MCF 10A (cell line): ENCODE measurements at regions not wholly inside any gene's neighbourhood (a gene's known extent, or its start where the extent isn't known, plus 50 kb on each side); places are given as distances from the start of the nearest gene placed in this dataset.

Experiments
- BruUV-seq: library from RNA; stranded (reverse); fragments of 400-500 nt; replicated peaks from 2 replicates; lab custom pipeline; 2021; lab: Mats Ljungman, UMichigan
- CTCF ChIA-PET: fragments of 300-600 bp; sonication (Branson Sonifier 250); formaldehyde crosslinking; extraction: SDS; loops from one replicate; lab custom pipeline; 2021; ENCODE audit warnings: antibody characterized with exemption, inconsistent platforms; lab: Yijun Ruan, JAX
- POLR2A ChIA-PET: fragments of 300-600, 350-650 bp; sonication (Branson Sonifier 250); formaldehyde crosslinking; extraction: SDS; loops from one replicate; lab custom pipeline; 2020; ENCODE audit warnings: antibody characterized with exemption, inconsistent platforms; lab: Yijun Ruan, JAX
- DNase-seq: peaks from one replicate; pipeline ENCODE4 v3.0.0-alpha.2; 2018; ENCODE audit not compliant: unreplicated experiment
- H3K27ac Mint-ChIP-seq: one replicate; pipeline ENCODE4 v1.8.0; 2022; ENCODE audit warnings: mild to moderate bottlenecking, low read depth, mixed read lengths; ENCODE audit not compliant: unreplicated experiment
- H3K27me3 Mint-ChIP-seq: one replicate; pipeline ENCODE4 v1.8.0; 2022; ENCODE audit warnings: mixed read lengths; ENCODE audit not compliant: insufficient read depth, unreplicated experiment
- H3K36me3 Mint-ChIP-seq: one replicate; pipeline ENCODE4 v1.8.0; 2022; ENCODE audit warnings: mild to moderate bottlenecking, moderate library complexity, mixed read lengths; ENCODE audit not compliant: insufficient read depth, unreplicated experiment
- H3K4me1 Mint-ChIP-seq: one replicate; pipeline ENCODE4 v1.8.0; 2022; ENCODE audit warnings: mixed read lengths; ENCODE audit not compliant: insufficient read depth, unreplicated experiment
- H3K4me3 Mint-ChIP-seq: one replicate; pipeline ENCODE4 v1.8.0; 2022; ENCODE audit warnings: mild to moderate bottlenecking, moderate library complexity, mixed read lengths; ENCODE audit not compliant: unreplicated experiment
- H3K9me3 Mint-ChIP-seq: one replicate; pipeline ENCODE4 v1.8.0; 2022; ENCODE audit warnings: mixed read lengths; ENCODE audit not compliant: unreplicated experiment
- intact Hi-C: fragments of 100-400 bp; cut with micrococcal nuclease; formaldehyde crosslinking; loops from 2 replicates; pipeline ENCODE4 v1.14.1; 2022
- TF ChIP-seq, protein P1 (sequence below): fragments of 200-600 bp; IDR thresholded peaks from one replicate; pipeline ENCODE4 v1.8.0; 2022; ENCODE audit warnings: antibody characterized with exemption, mild to moderate bottlenecking; ENCODE audit not compliant: unreplicated experiment

DNA sequence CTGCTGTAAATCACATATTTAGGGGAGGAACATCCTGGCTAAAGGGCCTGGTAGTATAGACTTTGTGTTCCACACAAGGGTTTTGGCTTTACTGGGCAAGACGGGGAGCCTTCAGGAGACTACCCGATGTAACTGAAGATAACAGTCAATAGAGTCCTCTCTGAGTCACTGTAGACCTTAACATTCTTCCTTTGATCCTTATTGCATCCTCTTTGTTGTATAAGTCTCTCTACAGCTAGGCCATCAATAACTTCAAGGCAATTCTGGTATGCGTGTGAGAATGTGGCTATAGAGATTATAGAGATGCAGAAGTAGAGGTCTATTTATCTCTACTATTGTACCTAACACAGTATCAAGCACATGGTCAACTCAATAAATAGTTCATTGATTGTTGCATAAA lies 67.3 kb upstream of the STK32A start:
- Mint-ChIP-seq H3K36me3 (no peaks in the 10 kb centered on the region), H3K27ac (no peak overlapping the region), H3K27me3 (no peaks in the 10 kb centered on the region), H3K4me1 (no peaks in the 10 kb centered on the region), H3K4me3 (no peak overlapping the region), H3K9me3 (peaks cover 7% of the 10 kb centered on the region)
- ChIA-PET CTCF (interaction anchor here (0.5 to 1.1 kb wide), 2 partner anchors 19 to 63 kb away, joined by 3 to 4 read pairs; no protein-coding TSS in a partner anchor), POLR2A (no interaction called here)
- intact Hi-C loops = loop anchor here (10.0 kb wide), 1 partner anchor 173 kb away; no protein-coding TSS in a partner anchor
- TF ChIP-seq, protein P1, sequence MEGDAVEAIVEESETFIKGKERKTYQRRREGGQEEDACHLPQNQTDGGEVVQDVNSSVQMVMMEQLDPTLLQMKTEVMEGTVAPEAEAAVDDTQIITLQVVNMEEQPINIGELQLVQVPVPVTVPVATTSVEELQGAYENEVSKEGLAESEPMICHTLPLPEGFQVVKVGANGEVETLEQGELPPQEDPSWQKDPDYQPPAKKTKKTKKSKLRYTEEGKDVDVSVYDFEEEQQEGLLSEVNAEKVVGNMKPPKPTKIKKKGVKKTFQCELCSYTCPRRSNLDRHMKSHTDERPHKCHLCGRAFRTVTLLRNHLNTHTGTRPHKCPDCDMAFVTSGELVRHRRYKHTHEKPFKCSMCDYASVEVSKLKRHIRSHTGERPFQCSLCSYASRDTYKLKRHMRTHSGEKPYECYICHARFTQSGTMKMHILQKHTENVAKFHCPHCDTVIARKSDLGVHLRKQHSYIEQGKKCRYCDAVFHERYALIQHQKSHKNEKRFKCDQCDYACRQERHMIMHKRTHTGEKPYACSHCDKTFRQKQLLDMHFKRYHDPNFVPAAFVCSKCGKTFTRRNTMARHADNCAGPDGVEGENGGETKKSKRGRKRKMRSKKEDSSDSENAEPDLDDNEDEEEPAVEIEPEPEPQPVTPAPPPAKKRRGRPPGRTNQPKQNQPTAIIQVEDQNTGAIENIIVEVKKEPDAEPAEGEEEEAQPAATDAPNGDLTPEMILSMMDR = no peak
- DNase-seq = no peak
- BruUV-seq = no TSS peak

DNA sequence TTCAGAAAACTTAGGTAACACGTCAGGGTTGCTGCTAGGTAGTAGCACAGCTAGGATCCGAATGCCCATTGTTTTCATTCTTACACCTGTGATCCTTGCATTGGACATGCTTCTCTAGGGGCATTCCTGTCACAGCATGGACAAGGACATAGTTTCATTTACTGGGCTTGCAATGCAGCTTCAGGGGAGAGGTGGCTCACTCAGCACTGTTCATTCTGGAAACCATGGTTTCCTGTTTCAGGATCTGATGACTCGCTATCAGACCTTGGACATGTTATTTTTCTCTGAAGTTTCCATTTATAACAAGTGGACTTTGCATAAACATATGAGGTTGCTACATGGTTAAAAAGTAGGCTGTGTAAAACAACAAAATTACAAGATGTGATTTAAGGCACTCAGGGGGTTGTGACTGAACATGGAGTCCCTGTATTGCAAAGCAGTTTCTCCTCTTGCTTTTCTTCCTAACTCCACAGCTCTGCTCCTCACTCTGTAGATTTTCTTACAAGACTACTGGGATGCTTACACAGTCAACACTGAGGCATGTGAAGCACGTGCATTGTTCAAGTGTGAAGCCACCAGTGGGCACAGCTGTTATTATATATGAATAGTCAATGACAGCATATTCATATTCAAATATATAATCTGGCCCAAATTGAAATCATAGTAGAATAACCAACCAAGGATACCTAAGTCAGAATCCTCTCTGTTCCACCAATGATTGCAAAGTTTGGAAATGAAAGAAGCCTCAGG lies 66.1 kb upstream of the STK32A start:
- Mint-ChIP-seq H3K9me3 (no peaks in the 10 kb centered on the region), H3K36me3 (no peaks in the 10 kb centered on the region), H3K27me3 (no peaks in the 10 kb centered on the region), H3K27ac (no peak overlapping the region), H3K4me1 (no peaks in the 10 kb centered on the region), H3K4me3 (no peak overlapping the region)
- intact Hi-C loops = loop anchor here (10.0 kb wide), 1 partner anchor 174 kb away; no protein-coding TSS in a partner anchor
- ChIA-PET POLR2A (interaction anchor here (1.0 kb wide), 1 partner anchor 71 kb away, joined by 3 read pairs; no protein-coding TSS in a partner anchor), CTCF (interaction anchor here (1.1 to 1.7 kb wide), 3 partner anchors 12 to 21 kb away, joined by 3 to 10 read pairs (median 6); no protein-coding TSS in a partner anchor)
- peak; percentile 20 for DNase-seq
- TF ChIP-seq, protein P1 = no peak
- no TSS peak for BruUV-seq

DNA sequence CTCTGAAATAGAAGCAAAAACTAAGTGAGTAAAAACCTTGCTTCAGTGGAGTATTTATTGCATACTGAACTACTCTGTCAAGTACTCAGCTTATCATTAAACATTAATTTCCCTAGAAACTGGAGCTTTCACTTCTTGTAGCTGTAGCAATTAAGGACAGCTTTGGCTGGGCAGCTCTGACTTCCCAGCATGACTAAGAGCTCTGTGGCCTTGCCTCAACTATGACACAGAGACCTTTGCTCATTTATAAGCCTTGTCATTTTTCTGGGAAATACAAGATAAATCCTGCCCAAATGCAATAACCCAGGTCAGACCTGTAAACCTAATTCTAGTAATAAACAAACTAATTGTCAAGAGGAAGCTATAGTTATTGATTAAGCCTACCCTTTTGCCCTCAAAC lies 65.4 kb upstream of the STK32A start:
- Mint-ChIP-seq H3K4me1 (no peaks in the 10 kb centered on the region), H3K27me3 (peaks cover under 1% of the 10 kb centered on the region), H3K9me3 (no peaks in the 10 kb centered on the region), H3K27ac (no peak overlapping the region), H3K36me3 (no peaks in the 10 kb centered on the region), H3K4me3 (no peak overlapping the region)
- ChIA-PET CTCF (interaction anchor here (1.4 to 1.7 kb wide), 2 partner anchors 12 to 19 kb away, joined by 6 to 10 read pairs; no protein-coding TSS in a partner anchor), POLR2A (interaction anchor here (1.0 kb wide), 1 partner anchor 72 kb away, joined by 3 read pairs; no protein-coding TSS in a partner anchor)
- intact Hi-C loops = loop anchor here (10.0 kb wide), 1 partner anchor 175 kb away; no protein-coding TSS in a partner anchor
- TF ChIP-seq, protein P1 = no peak
- peak; percentile 29 for DNase-seq
- no TSS peak for BruUV-seq

DNA sequence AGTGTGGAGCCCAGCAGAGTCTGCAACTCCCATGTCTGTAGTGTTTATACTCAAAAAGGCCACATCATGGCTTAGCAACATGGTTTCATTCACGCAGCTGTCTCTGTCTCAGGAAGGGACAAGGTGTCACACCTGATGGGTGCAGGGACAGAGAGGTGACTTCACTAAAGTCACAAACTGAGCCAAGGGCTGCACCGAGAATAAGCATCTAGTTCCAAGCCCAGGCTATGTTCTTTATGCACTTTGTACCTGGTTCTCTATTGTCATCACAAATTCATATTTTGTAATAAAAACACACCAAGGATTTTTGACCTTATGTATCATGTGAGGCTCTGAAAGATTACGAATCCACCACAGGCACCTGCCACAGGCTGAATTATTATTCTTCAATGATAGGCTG lies 64.9 kb upstream of the STK32A start:
- BruUV-seq = no TSS peak
- DNase-seq = no peak
- H3K27ac Mint-ChIP-seq = no peak overlapping the region
- ChIA-PET CTCF (interaction anchor here (1.4 to 1.7 kb wide), 2 partner anchors 11 to 19 kb away, joined by 6 to 10 read pairs; no protein-coding TSS in a partner anchor), POLR2A (interaction anchor here (1.0 kb wide), 1 partner anchor 72 kb away, joined by 3 read pairs; no protein-coding TSS in a partner anchor)
- TF ChIP-seq, protein P1 = no peak
- H3K4me1 Mint-ChIP-seq = no peaks in the 10 kb centered on the region
- no peak overlapping the region for H3K4me3 Mint-ChIP-seq
- H3K9me3 Mint-ChIP-seq = no peaks in the 10 kb centered on the region
- no peaks in the 10 kb centered on the region for H3K36me3 Mint-ChIP-seq
- intact Hi-C loops = loop anchor here (10.0 kb wide), 1 partner anchor 175 kb away; no protein-coding TSS in a partner anchor
- peaks cover 6% of the 10 kb centered on the region for H3K27me3 Mint-ChIP-seq
